Stomach (tissue), 4 donors: ENCODE measurements at regions not wholly inside any gene's neighbourhood (a gene's known extent, or its start where the extent isn't known, plus 50 kb on each side); places are given as distances from the start of the nearest gene placed in this dataset.

Experiments
- EP300 ChIP-seq: sonication (generic); formaldehyde crosslinking; IDR thresholded peaks from one replicate; pipeline ENCODE4 v1.6.1; 2017; ENCODE audit warnings: antibody characterized with exemption
- POLR2A ChIP-seq, 4 donors: fragments of 450-650 bp; IDR thresholded peaks; one replicate each; pipeline ENCODE4 v1.6.1; 2016; ENCODE audit warnings: antibody characterized with exemption in 4 of 4, control low read depth in 2 of 4, mild to moderate bottlenecking in 1 of 4, moderate library complexity in 1 of 4
- POLR2AphosphoS5 ChIP-seq, 3 donors: sonication (generic); formaldehyde crosslinking; IDR thresholded peaks; one replicate each; pipeline ENCODE4 v1.6.1; 2016; ENCODE audit warnings: antibody characterized with exemption in 3 of 3
- TF ChIP-seq, protein P1 (sequence below), 7 experiments: fragments of 450-650 bp in 4 of 7; fragments of 200-600 bp in 3 of 7; sonication (generic) in 3 of 7; IDR thresholded peaks; one replicate each; pipeline ENCODE4 v1.5.1; 2016 to 2019; ENCODE audit warnings: antibody characterized with exemption in 7 of 7, control low read depth in 2 of 7, mild to moderate bottlenecking in 1 of 7

DNA sequence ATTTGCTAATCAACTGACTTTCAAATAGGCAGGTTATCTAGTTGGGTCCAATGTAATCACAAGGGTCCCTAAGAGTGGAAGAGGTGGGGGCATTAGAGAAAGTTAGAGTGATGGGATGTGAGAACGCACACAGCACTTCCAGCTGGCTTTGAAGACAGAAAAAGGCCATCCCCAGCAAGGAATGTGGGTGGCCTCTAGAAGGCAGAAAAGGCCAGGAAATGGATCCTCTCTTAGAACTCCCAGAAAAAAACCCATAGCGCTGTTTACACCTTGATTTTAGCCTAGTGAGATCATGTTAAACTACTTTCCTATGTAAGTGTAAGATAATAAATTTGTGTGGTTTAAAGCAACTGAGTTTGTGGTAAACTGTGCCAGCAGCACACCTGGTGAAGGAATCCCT is 219.5 kb upstream of the HABP2 start:
- no peak for TF ChIP-seq POLR2A (IDR thresholded peaks at IDR 0.05)
- TF ChIP-seq, protein P1, sequence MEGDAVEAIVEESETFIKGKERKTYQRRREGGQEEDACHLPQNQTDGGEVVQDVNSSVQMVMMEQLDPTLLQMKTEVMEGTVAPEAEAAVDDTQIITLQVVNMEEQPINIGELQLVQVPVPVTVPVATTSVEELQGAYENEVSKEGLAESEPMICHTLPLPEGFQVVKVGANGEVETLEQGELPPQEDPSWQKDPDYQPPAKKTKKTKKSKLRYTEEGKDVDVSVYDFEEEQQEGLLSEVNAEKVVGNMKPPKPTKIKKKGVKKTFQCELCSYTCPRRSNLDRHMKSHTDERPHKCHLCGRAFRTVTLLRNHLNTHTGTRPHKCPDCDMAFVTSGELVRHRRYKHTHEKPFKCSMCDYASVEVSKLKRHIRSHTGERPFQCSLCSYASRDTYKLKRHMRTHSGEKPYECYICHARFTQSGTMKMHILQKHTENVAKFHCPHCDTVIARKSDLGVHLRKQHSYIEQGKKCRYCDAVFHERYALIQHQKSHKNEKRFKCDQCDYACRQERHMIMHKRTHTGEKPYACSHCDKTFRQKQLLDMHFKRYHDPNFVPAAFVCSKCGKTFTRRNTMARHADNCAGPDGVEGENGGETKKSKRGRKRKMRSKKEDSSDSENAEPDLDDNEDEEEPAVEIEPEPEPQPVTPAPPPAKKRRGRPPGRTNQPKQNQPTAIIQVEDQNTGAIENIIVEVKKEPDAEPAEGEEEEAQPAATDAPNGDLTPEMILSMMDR (IDR thresholded peaks at IDR 0.05) = peak in 1 of 7 experiments; percentile 8
- no peak for TF ChIP-seq EP300
- TF ChIP-seq POLR2AphosphoS5 (IDR thresholded peaks at IDR 0.05) = no peak
